OCI-LY3 (cell line): ENCODE measurements at regions not wholly inside any gene's neighbourhood (a gene's known extent, or its start where the extent isn't known, plus 50 kb on each side); places are given as distances from the start of the nearest gene placed in this dataset.

Experiments used
- H2AFZ ChIP-seq: fragments of 200-600, 300-600 bp; shearing (Covaris generic); 2 replicates; pipeline ENCODE4 v1.6.0; 2014; ENCODE audit warnings: antibody characterized with exemption, low read depth, low read length
- H3K27ac ChIP-seq: fragments of 200-600, 300-600 bp; sonication (generic); 2 replicates; pipeline ENCODE4 v1.5.1; 2014; ENCODE audit warnings: mild to moderate bottlenecking, low read length, moderate library complexity, mixed read lengths
- H3K27me3 ChIP-seq: fragments of 200-600, 300-600 bp; sonication (generic); 2 replicates; pipeline ENCODE4 v1.6.1; 2014; ENCODE audit warnings: low read depth, low read length, mixed read lengths
- H3K36me3 ChIP-seq: fragments of 200-600, 300-600 bp; sonication (generic); replicated peaks from 2 replicates; pipeline ENCODE3; 2014; ENCODE audit warnings: low read depth, low read length, mixed read lengths
- H3K4me1 ChIP-seq: fragments of 300-600, 200-600 bp; sonication (generic); 2 replicates; pipeline ENCODE4 v1.6.1; 2014; ENCODE audit warnings: low read length, mixed read lengths
- H3K4me2 ChIP-seq: fragments of 200-600, 300-600 bp; sonication (generic); 2 replicates; pipeline ENCODE4 v1.6.1; 2014; ENCODE audit warnings: low read length, mixed read lengths
- H3K4me3 ChIP-seq: fragments of 300-600, 200-600 bp; sonication (generic); 2 replicates; pipeline ENCODE4 v1.5.1; 2014; ENCODE audit warnings: antibody characterized with exemption, mild to moderate bottlenecking, low read length, moderate library complexity
- H3K79me2 ChIP-seq: fragments of 300-600, 200-600 bp; shearing (Covaris generic); 2 replicates; pipeline ENCODE4 v1.6.1; 2014; ENCODE audit warnings: mild to moderate bottlenecking, low read length, mixed read lengths
- H3K9ac ChIP-seq: fragments of 300-600, 200-600 bp; shearing (Covaris generic); 2 replicates; pipeline ENCODE4 v1.6.0; 2014; ENCODE audit warnings: mild to moderate bottlenecking, low read length, moderate library complexity
- H3K9me3 ChIP-seq: fragments of 200-600, 300-600 bp; shearing (Covaris generic); 2 replicates; pipeline ENCODE4 v1.6.1; 2014; ENCODE audit warnings: low read length, mixed read lengths; ENCODE audit not compliant: insufficient read depth
- H4K20me1 ChIP-seq: fragments of 200-600, 300-600 bp; sonication (generic); 2 replicates; pipeline ENCODE4 v1.6.1; 2016; ENCODE audit warnings: low read length, mixed read lengths; ENCODE audit not compliant: insufficient read depth
- CTCF ChIP-seq: fragments of 200-600, 300-600 bp; sonication (generic); IDR thresholded peaks from 2 replicates; pipeline ENCODE4 v1.5.1; 2014; ENCODE audit warnings: antibody characterized with exemption, low read length, low read depth
- EZH2phosphoT487 ChIP-seq: fragments of 200-600 bp; shearing (Covaris generic); IDR thresholded peaks from 2 replicates; pipeline ENCODE4 v1.6.1; 2018; ENCODE audit warnings: antibody characterized with exemption, mixed run types, low read depth

- H2AFZ ChIP-seq, result no peak overlapping the region
- no peaks in the 10 kb centered on the region for H3K36me3 ChIP-seq
- TF ChIP-seq CTCF (no peak), EZH2phosphoT487 (no peak)
- no peak overlapping the region for H3K4me3 ChIP-seq
- H4K20me1 ChIP-seq, result no peaks in the 10 kb centered on the region
- H3K4me1 ChIP-seq, result peaks cover 11% of the 10 kb centered on the region
- H3K27ac ChIP-seq, result no peak overlapping the region
- no peak overlapping the region for H3K9ac ChIP-seq
- H3K79me2 ChIP-seq, result no peaks in the 10 kb centered on the region
- H3K27me3 ChIP-seq, result no peaks in the 10 kb centered on the region
- no peaks in the 10 kb centered on the region for H3K9me3 ChIP-seq
- no peak overlapping the region for H3K4me2 ChIP-seq
Measured at GRCh38 chr11:83403691-83404389, 117.7 kb upstream of the CCDC90B start.

GRCh38 chr11:83401506-83402225 is 115.5 kb upstream of the CCDC90B start:
- H3K27me3 ChIP-seq, result no peaks in the 10 kb centered on the region
- peak overlapping the region; percentile 44 for H3K27ac ChIP-seq
- H3K36me3 ChIP-seq, result no peaks in the 10 kb centered on the region
- H3K79me2 ChIP-seq, result no peaks in the 10 kb centered on the region
- no peak overlapping the region for H3K4me3 ChIP-seq
- TF ChIP-seq CTCF (no peak), EZH2phosphoT487 (no peak)
- H4K20me1 ChIP-seq, result no peaks in the 10 kb centered on the region
- H3K9ac ChIP-seq, result no peak overlapping the region
- H3K4me1 ChIP-seq, result peaks cover 11% of the 10 kb centered on the region
- H3K9me3 ChIP-seq, result no peaks in the 10 kb centered on the region
- peak overlapping the region; percentile 30 for H2AFZ ChIP-seq
- H3K4me2 ChIP-seq, result peak overlapping the region; percentile 23

- no peaks in the 10 kb centered on the region for H3K9me3 ChIP-seq
- H3K27me3 ChIP-seq, result no peaks in the 10 kb centered on the region
- no peak overlapping the region for H3K4me3 ChIP-seq
- no peak overlapping the region for H3K27ac ChIP-seq
- no peak for TF ChIP-seq EZH2phosphoT487
- TF ChIP-seq CTCF, result no peak
- no peaks in the 10 kb centered on the region for H3K36me3 ChIP-seq
- H3K9ac ChIP-seq, result no peak overlapping the region
- no peak overlapping the region for H3K4me2 ChIP-seq
- no peaks in the 10 kb centered on the region for H3K4me1 ChIP-seq
- H4K20me1 ChIP-seq, result no peaks in the 10 kb centered on the region
- no peak overlapping the region for H2AFZ ChIP-seq
- no peaks in the 10 kb centered on the region for H3K79me2 ChIP-seq
Measured at GRCh38 chr11:83394331-83394730, 108.2 kb upstream of the CCDC90B start.

GRCh38 chr11:83392556-83392955 is 106.4 kb upstream of the CCDC90B start:
- H2AFZ ChIP-seq, result no peak overlapping the region
- no peaks in the 10 kb centered on the region for H3K79me2 ChIP-seq
- no peak overlapping the region for H3K27ac ChIP-seq
- no peaks in the 10 kb centered on the region for H3K4me1 ChIP-seq
- no peaks in the 10 kb centered on the region for H3K27me3 ChIP-seq
- H3K4me2 ChIP-seq, result no peak overlapping the region
- H4K20me1 ChIP-seq, result no peaks in the 10 kb centered on the region
- no peaks in the 10 kb centered on the region for H3K9me3 ChIP-seq
- no peak for TF ChIP-seq CTCF
- TF ChIP-seq EZH2phosphoT487, result no peak
- no peaks in the 10 kb centered on the region for H3K36me3 ChIP-seq
- no peak overlapping the region for H3K4me3 ChIP-seq
- no peak overlapping the region for H3K9ac ChIP-seq
